SK-N-SH (cell line): ENCODE measurements at regions not wholly inside any gene's neighbourhood (a gene's known extent, or its start where the extent isn't known, plus 50 kb on each side); places are given as distances from the start of the nearest gene placed in this dataset.

Experiments
- SMC3 ChIP-seq: IDR thresholded peaks from 2 replicates; pipeline ENCODE4 v1.6.1; 2012; ENCODE audit warnings: low read depth, low read length, improper control_type of control experiment
- TF ChIP-seq, protein P1 (sequence below): fragments of 200-600 bp; sonication (generic); IDR thresholded peaks from 2 replicates; pipeline ENCODE4 v1.6.1; 2017; ENCODE audit warnings: antibody characterized with exemption, mild to moderate bottlenecking, moderate library complexity

DNA sequence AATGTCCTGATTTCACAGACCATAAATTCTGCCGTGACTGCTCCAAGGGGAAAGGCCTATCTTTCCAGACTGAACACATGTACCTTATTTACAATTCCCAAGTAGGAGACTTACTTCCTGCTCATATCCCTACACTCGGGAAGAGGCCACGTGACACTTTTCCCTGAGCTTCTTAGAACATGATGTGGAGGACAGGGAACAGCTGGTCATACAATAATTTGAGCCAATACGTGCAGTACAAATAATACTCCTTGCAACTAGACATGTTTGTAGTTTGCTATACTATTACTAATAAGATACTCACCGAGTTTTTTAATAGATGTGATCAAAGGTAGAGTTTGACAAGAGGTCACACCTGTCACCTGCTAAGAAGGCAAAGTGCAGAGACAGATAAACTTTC lies 256.4 kb downstream of the SP3 start:
- TF ChIP-seq SMC3 = no peak
- TF ChIP-seq, protein P1, sequence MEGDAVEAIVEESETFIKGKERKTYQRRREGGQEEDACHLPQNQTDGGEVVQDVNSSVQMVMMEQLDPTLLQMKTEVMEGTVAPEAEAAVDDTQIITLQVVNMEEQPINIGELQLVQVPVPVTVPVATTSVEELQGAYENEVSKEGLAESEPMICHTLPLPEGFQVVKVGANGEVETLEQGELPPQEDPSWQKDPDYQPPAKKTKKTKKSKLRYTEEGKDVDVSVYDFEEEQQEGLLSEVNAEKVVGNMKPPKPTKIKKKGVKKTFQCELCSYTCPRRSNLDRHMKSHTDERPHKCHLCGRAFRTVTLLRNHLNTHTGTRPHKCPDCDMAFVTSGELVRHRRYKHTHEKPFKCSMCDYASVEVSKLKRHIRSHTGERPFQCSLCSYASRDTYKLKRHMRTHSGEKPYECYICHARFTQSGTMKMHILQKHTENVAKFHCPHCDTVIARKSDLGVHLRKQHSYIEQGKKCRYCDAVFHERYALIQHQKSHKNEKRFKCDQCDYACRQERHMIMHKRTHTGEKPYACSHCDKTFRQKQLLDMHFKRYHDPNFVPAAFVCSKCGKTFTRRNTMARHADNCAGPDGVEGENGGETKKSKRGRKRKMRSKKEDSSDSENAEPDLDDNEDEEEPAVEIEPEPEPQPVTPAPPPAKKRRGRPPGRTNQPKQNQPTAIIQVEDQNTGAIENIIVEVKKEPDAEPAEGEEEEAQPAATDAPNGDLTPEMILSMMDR = no peak
